NB4 (cell line): ENCODE measurements at regions not wholly inside any gene's neighbourhood (a gene's known extent, or its start where the extent isn't known, plus 50 kb on each side); places are given as distances from the start of the nearest gene placed in this dataset.

Experiments used
- CTCF ChIP-seq: IDR thresholded peaks from one replicate; pipeline ENCODE4 v1.5.1; 2012; ENCODE audit warnings: low read depth, low read length
- TF ChIP-seq, protein P1 (sequence below): IDR thresholded peaks from 2 replicates; pipeline ENCODE4 v1.6.1; 2011; ENCODE audit warnings: low read depth, low read length

- no peak for TF ChIP-seq CTCF
- TF ChIP-seq, protein P1, sequence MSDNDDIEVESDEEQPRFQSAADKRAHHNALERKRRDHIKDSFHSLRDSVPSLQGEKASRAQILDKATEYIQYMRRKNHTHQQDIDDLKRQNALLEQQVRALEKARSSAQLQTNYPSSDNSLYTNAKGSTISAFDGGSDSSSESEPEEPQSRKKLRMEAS = no peak
These were observed 139.6 kb upstream of the RORB start for GRCh38 chr9:74357577-74357976.
